HEK293 (cell line): ENCODE measurements at regions not wholly inside any gene's neighbourhood (a gene's known extent, or its start where the extent isn't known, plus 50 kb on each side); places are given as distances from the start of the nearest gene placed in this dataset.

Source experiments
- CTCF ChIA-PET: fragments of 350-600 bp; formaldehyde crosslinking; extraction: SDS; loops from one replicate; lab custom pipeline; 2021; ENCODE audit warnings: antibody characterized with exemption; lab: Yijun Ruan, JAX
- POLR2A ChIA-PET: fragments of 300-600 bp; formaldehyde crosslinking; extraction: SDS; loops from one replicate; lab custom pipeline; 2020; ENCODE audit warnings: antibody characterized with exemption, inconsistent platforms; lab: Yijun Ruan, JAX
- H3K27ac ChIP-seq: fragments of 200-500 bp; sonication (Bioruptor generic); 2 replicates; pipeline ENCODE4 v1.5.1; 2014; ENCODE audit warnings: low read depth, low read length, control low read depth, inconsistent platforms; ENCODE audit errors: extremely low read depth
- H3K36me3 ChIP-seq, 2 experiments: fragments of 200-500 bp in 1 of 2; sonication (Bioruptor generic) in 1 of 2; 1 replicate in 1 of 2; 2 replicates in 1 of 2; pipeline ENCODE4 v1.5.1; 2014 to 2017; ENCODE audit warnings: inconsistent platforms in 2 of 2, low read length in 2 of 2; ENCODE audit not compliant: control insufficient read depth in 2 of 2, insufficient read depth in 1 of 2
- H3K4me1 ChIP-seq: fragments of 200-500 bp; sonication (Bioruptor generic); 2 replicates; pipeline ENCODE4 v1.5.1; 2014; ENCODE audit warnings: mild to moderate bottlenecking, low read length, inconsistent platforms; ENCODE audit not compliant: control insufficient read depth, insufficient read depth
- H3K4me3 ChIP-seq: 2 replicates; pipeline ENCODE4 v1.5.1; 2011; ENCODE audit warnings: low read depth, mild to moderate bottlenecking, control low read depth, low read length, moderate library complexity
- H3K9me3 ChIP-seq: fragments of 200-500 bp; sonication (Bioruptor generic); 2 replicates; pipeline ENCODE4 v1.5.1; 2014; ENCODE audit warnings: low read depth, low read length, inconsistent platforms; ENCODE audit not compliant: control insufficient read depth, insufficient read depth
- BCL11A ChIP-seq: fragments of 450-650 bp; formaldehyde crosslinking; IDR thresholded peaks from 2 replicates; pipeline ENCODE4 v1.5.1; 2016; ENCODE audit warnings: low read depth, missing biosample characterization, missing genetic modification characterization
- BCL6B ChIP-seq: fragments of 450-650 bp; formaldehyde crosslinking; IDR thresholded peaks from 2 replicates; pipeline ENCODE4 v1.5.1; 2017; ENCODE audit warnings: missing biosample characterization, missing genetic modification characterization
- GLIS2 ChIP-seq: fragments of 450-650 bp; formaldehyde crosslinking; IDR thresholded peaks from 2 replicates; pipeline ENCODE4 v1.5.1; 2016; ENCODE audit warnings: missing biosample characterization, missing genetic modification characterization
- INSM2 ChIP-seq: fragments of 450-650 bp; formaldehyde crosslinking; IDR thresholded peaks from 2 replicates; pipeline ENCODE4 v1.5.1; 2016; ENCODE audit warnings: missing biosample characterization, missing genetic modification characterization
- KLF8 ChIP-seq: fragments of 450-650 bp; formaldehyde crosslinking; IDR thresholded peaks from 2 replicates; pipeline ENCODE4 v1.5.1; 2016; ENCODE audit warnings: missing biosample characterization, missing genetic modification characterization
- PRDM2 ChIP-seq: fragments of 450-650 bp; formaldehyde crosslinking; IDR thresholded peaks from 2 replicates; pipeline ENCODE4 v1.5.1; 2016; ENCODE audit warnings: missing biosample characterization, missing genetic modification characterization, borderline replicate concordance
- ZNF223 ChIP-seq: fragments of 450-650 bp; formaldehyde crosslinking; IDR thresholded peaks from 2 replicates; pipeline ENCODE4 v1.5.1; 2016; ENCODE audit warnings: missing biosample characterization, missing genetic modification characterization
- ZNF280C ChIP-seq: fragments of 450-650 bp; formaldehyde crosslinking; IDR thresholded peaks from 2 replicates; pipeline ENCODE4 v1.5.1; 2016; ENCODE audit warnings: missing biosample characterization, missing genetic modification characterization
- ZNF341 ChIP-seq: fragments of 450-650 bp; formaldehyde crosslinking; IDR thresholded peaks from 2 replicates; pipeline ENCODE4; 2016; ENCODE audit warnings: low read depth, missing biosample characterization, missing genetic modification characterization
- ZNF391 ChIP-seq: fragments of 450-650 bp; formaldehyde crosslinking; IDR thresholded peaks from 2 replicates; pipeline ENCODE4 v1.5.1; 2016; ENCODE audit warnings: low read depth, missing biosample characterization, missing genetic modification characterization, borderline replicate concordance
- ZNF518A ChIP-seq: fragments of 450-650 bp; formaldehyde crosslinking; conservative IDR thresholded peaks from 2 replicates; pipeline ENCODE4 v1.5.1; 2016; ENCODE audit warnings: low read depth, missing biosample characterization, missing genetic modification characterization
- ZNF561 ChIP-seq: fragments of 450-650 bp; IDR thresholded peaks from 2 replicates; pipeline ENCODE4 v1.5.1; 2018; ENCODE audit warnings: missing biosample characterization, missing genetic modification characterization, borderline replicate concordance
- ZNF600 ChIP-seq: fragments of 450-650 bp; formaldehyde crosslinking; IDR thresholded peaks from 2 replicates; pipeline ENCODE4 v1.5.1; 2016; ENCODE audit warnings: missing biosample characterization, missing genetic modification characterization
- ZNF610 ChIP-seq: fragments of 450-650 bp; formaldehyde crosslinking; IDR thresholded peaks from 2 replicates; pipeline ENCODE4 v1.5.1; 2016; ENCODE audit warnings: missing biosample characterization, missing genetic modification characterization, borderline replicate concordance
- ZNF76 ChIP-seq: fragments of 450-650 bp; formaldehyde crosslinking; IDR thresholded peaks from 2 replicates; pipeline ENCODE4; 2016; ENCODE audit warnings: low read depth, missing biosample characterization, missing genetic modification characterization, borderline replicate concordance
- ZSCAN30 ChIP-seq: fragments of 450-650 bp; IDR thresholded peaks from 2 replicates; pipeline ENCODE4 v1.5.1; 2018; ENCODE audit warnings: missing biosample characterization, mild to moderate bottlenecking, missing genetic modification characterization, moderate library complexity

- Histone ChIP-seq H3K4me1 (no peaks in the 10 kb centered on the region), H3K9me3 (no peaks in the 10 kb centered on the region), H3K4me3 (no peak overlapping the region), H3K36me3 (no peaks in the 10 kb centered on the region), H3K27ac (no peak overlapping the region)
- ChIA-PET CTCF (no interaction called here), POLR2A (no interaction called here)
- TF ChIP-seq ZNF76 (tag by site-specific recombination) (no peak), ZNF280C (tag by site-specific recombination) (no peak), ZNF600 (tag by site-specific recombination) (no peak), ZNF518A (no peak), BCL11A (no peak), BCL6B (tag by site-specific recombination) (no peak), ZNF223 (tag by site-specific recombination) (no peak), INSM2 (no peak), ZNF561 (tag by site-specific recombination) (no peak), ZSCAN30 (no peak), GLIS2 (tag by site-specific recombination) (no peak), ZNF610 (tag by site-specific recombination) (no peak), PRDM2 (tag by site-specific recombination) (no peak), KLF8 (tag by site-specific recombination) (no peak), ZNF391 (no peak), ZNF341 (tag by site-specific recombination) (no peak)
These were observed 239.6 kb downstream of the TFAP2C start for GRCh38 chr20:56868746-56869145.
